Dendritic cell treated with granulocyte-macrophage colony-stimulating factor and Interleukin-4, amounts not matched to agents 40 ng/mL and 50 ng/mL, for 4 days (primary cell): ENCODE measurements at regions not wholly inside any gene's neighbourhood (a gene's known extent, or its start where the extent isn't known, plus 50 kb on each side); places are given as distances from the start of the nearest gene placed in this dataset.

Source experiments
- H3K27ac Mint-ChIP-seq: one replicate; pipeline ENCODE4 v1.8.0; 2022; ENCODE audit warnings: mild to moderate bottlenecking, mixed read lengths
- H3K27me3 Mint-ChIP-seq: one replicate; pipeline ENCODE4 v1.8.0; 2022; ENCODE audit warnings: mild to moderate bottlenecking, mixed read lengths
- H3K36me3 Mint-ChIP-seq: one replicate; pipeline ENCODE4 v1.8.0; 2022; ENCODE audit warnings: low read depth, mixed read lengths
- H3K4me1 Mint-ChIP-seq: one replicate; pipeline ENCODE4 v1.8.0; 2022; ENCODE audit warnings: low read depth, mixed read lengths
- H3K4me3 Mint-ChIP-seq: one replicate; pipeline ENCODE4 v1.8.0; 2022; ENCODE audit warnings: mild to moderate bottlenecking, moderate library complexity, mixed read lengths
- H3K9me3 Mint-ChIP-seq: one replicate; pipeline ENCODE4 v1.8.0; 2022; ENCODE audit warnings: mixed read lengths
- intact Hi-C: fragments of 100-400 bp; cut with micrococcal nuclease; formaldehyde crosslinking; loops from one replicate; pipeline ENCODE4 v1.15.0; 2022

GRCh38 chr1:11384170-11384554, 94.8 kb upstream of the DISP3 start:
- Mint-ChIP-seq H3K36me3 (no peaks in the 10 kb centered on the region), H3K27me3 (peaks cover 4% of the 10 kb centered on the region), H3K4me3 (no peak overlapping the region), H3K4me1 (no peaks in the 10 kb centered on the region), H3K9me3 (no peaks in the 10 kb centered on the region), H3K27ac (no peak overlapping the region)
- intact Hi-C loops: no loop called here

- no peak overlapping the region for H3K4me3 Mint-ChIP-seq
- H3K27ac Mint-ChIP-seq: no peak overlapping the region
- H3K9me3 Mint-ChIP-seq: no peaks in the 10 kb centered on the region
- H3K27me3 Mint-ChIP-seq: peaks cover 2% of the 10 kb centered on the region
- intact Hi-C loops: no loop called here
- no peaks in the 10 kb centered on the region for H3K36me3 Mint-ChIP-seq
- H3K4me1 Mint-ChIP-seq: no peaks in the 10 kb centered on the region
Observed at GRCh38 chr1:11387829-11388228, 91.1 kb upstream of the DISP3 start.

- intact Hi-C loops: no loop called here
- Mint-ChIP-seq H3K27me3 (peaks cover 2% of the 10 kb centered on the region), H3K4me3 (no peak overlapping the region), H3K27ac (no peak overlapping the region), H3K9me3 (no peaks in the 10 kb centered on the region), H3K4me1 (no peaks in the 10 kb centered on the region), H3K36me3 (no peaks in the 10 kb centered on the region)
Observed at GRCh38 chr1:11388617-11389016, 90.3 kb upstream of the DISP3 start.

- no peak overlapping the region for H3K27ac Mint-ChIP-seq
- no peak overlapping the region for H3K4me3 Mint-ChIP-seq
- intact Hi-C loops: no loop called here
- no peaks in the 10 kb centered on the region for H3K9me3 Mint-ChIP-seq
- peaks cover 4% of the 10 kb centered on the region for H3K27me3 Mint-ChIP-seq
- no peaks in the 10 kb centered on the region for H3K4me1 Mint-ChIP-seq
- H3K36me3 Mint-ChIP-seq: no peaks in the 10 kb centered on the region
Observed at GRCh38 chr1:11391327-11391726, 87.6 kb upstream of the DISP3 start.

GRCh38 chr1:11391886-11392285, 87.1 kb upstream of the DISP3 start:
- Mint-ChIP-seq H3K4me1 (no peaks in the 10 kb centered on the region), H3K27me3 (peaks cover 3% of the 10 kb centered on the region), H3K27ac (no peak overlapping the region), H3K36me3 (no peaks in the 10 kb centered on the region), H3K4me3 (no peak overlapping the region), H3K9me3 (no peaks in the 10 kb centered on the region)
- intact Hi-C loops: no loop called here

- no peaks in the 10 kb centered on the region for H3K36me3 Mint-ChIP-seq
- H3K27me3 Mint-ChIP-seq: peaks cover 3% of the 10 kb centered on the region
- no peak overlapping the region for H3K27ac Mint-ChIP-seq
- no peaks in the 10 kb centered on the region for H3K9me3 Mint-ChIP-seq
- intact Hi-C loops: no loop called here
- H3K4me3 Mint-ChIP-seq: no peak overlapping the region
- H3K4me1 Mint-ChIP-seq: no peaks in the 10 kb centered on the region
Observed at GRCh38 chr1:11394592-11395245, 84.2 kb upstream of the DISP3 start.

- Mint-ChIP-seq H3K27me3 (peaks cover 3% of the 10 kb centered on the region), H3K4me1 (no peaks in the 10 kb centered on the region), H3K4me3 (no peak overlapping the region), H3K27ac (no peak overlapping the region), H3K36me3 (no peaks in the 10 kb centered on the region), H3K9me3 (no peaks in the 10 kb centered on the region)
- intact Hi-C loops: no loop called here
Observed at GRCh38 chr1:11395616-11396015, 83.3 kb upstream of the DISP3 start.

- Mint-ChIP-seq H3K4me3 (no peak overlapping the region), H3K27me3 (peaks cover 3% of the 10 kb centered on the region), H3K9me3 (no peaks in the 10 kb centered on the region), H3K27ac (no peak overlapping the region), H3K36me3 (no peaks in the 10 kb centered on the region), H3K4me1 (no peaks in the 10 kb centered on the region)
- intact Hi-C loops: no loop called here
Observed at GRCh38 chr1:11397151-11397901, 81.6 kb upstream of the DISP3 start.

- H3K27ac Mint-ChIP-seq: no peak overlapping the region
- intact Hi-C loops: no loop called here
- H3K4me3 Mint-ChIP-seq: no peak overlapping the region
- H3K9me3 Mint-ChIP-seq: no peaks in the 10 kb centered on the region
- H3K36me3 Mint-ChIP-seq: no peaks in the 10 kb centered on the region
- H3K4me1 Mint-ChIP-seq: no peaks in the 10 kb centered on the region
- peaks cover 3% of the 10 kb centered on the region for H3K27me3 Mint-ChIP-seq
Observed at GRCh38 chr1:11399250-11399649, 79.7 kb upstream of the DISP3 start.

- no peaks in the 10 kb centered on the region for H3K4me1 Mint-ChIP-seq
- intact Hi-C loops: no loop called here
- no peaks in the 10 kb centered on the region for H3K36me3 Mint-ChIP-seq
- peaks cover 3% of the 10 kb centered on the region for H3K27me3 Mint-ChIP-seq
- no peak overlapping the region for H3K27ac Mint-ChIP-seq
- no peak overlapping the region for H3K4me3 Mint-ChIP-seq
- no peaks in the 10 kb centered on the region for H3K9me3 Mint-ChIP-seq
Observed at GRCh38 chr1:11400155-11400554, 78.8 kb upstream of the DISP3 start.

GRCh38 chr1:11400567-11400966, 78.4 kb upstream of the DISP3 start:
- intact Hi-C loops: no loop called here
- H3K36me3 Mint-ChIP-seq: no peaks in the 10 kb centered on the region
- H3K9me3 Mint-ChIP-seq: no peaks in the 10 kb centered on the region
- peaks cover 3% of the 10 kb centered on the region for H3K27me3 Mint-ChIP-seq
- H3K27ac Mint-ChIP-seq: no peak overlapping the region
- H3K4me1 Mint-ChIP-seq: no peaks in the 10 kb centered on the region
- no peak overlapping the region for H3K4me3 Mint-ChIP-seq

- Mint-ChIP-seq H3K27me3 (peaks cover 13% of the 10 kb centered on the region), H3K36me3 (no peaks in the 10 kb centered on the region), H3K27ac (no peak overlapping the region), H3K9me3 (no peaks in the 10 kb centered on the region), H3K4me3 (no peak overlapping the region), H3K4me1 (no peaks in the 10 kb centered on the region)
- intact Hi-C loops: no loop called here
Observed at GRCh38 chr1:11406845-11407244, 72.1 kb upstream of the DISP3 start.

GRCh38 chr1:11407301-11407994, 71.5 kb upstream of the DISP3 start:
- no peaks in the 10 kb centered on the region for H3K9me3 Mint-ChIP-seq
- intact Hi-C loops: no loop called here
- peaks cover 13% of the 10 kb centered on the region for H3K27me3 Mint-ChIP-seq
- H3K4me3 Mint-ChIP-seq: no peak overlapping the region
- H3K27ac Mint-ChIP-seq: no peak overlapping the region
- H3K4me1 Mint-ChIP-seq: no peaks in the 10 kb centered on the region
- H3K36me3 Mint-ChIP-seq: no peaks in the 10 kb centered on the region

GRCh38 chr1:11412141-11412540, 66.8 kb upstream of the DISP3 start:
- Mint-ChIP-seq H3K36me3 (no peaks in the 10 kb centered on the region), H3K27ac (no peak overlapping the region), H3K27me3 (peaks cover 11% of the 10 kb centered on the region), H3K4me3 (no peak overlapping the region), H3K9me3 (no peaks in the 10 kb centered on the region), H3K4me1 (no peaks in the 10 kb centered on the region)
- intact Hi-C loops: no loop called here
